22Rv1 (cell line): ENCODE measurements at regions not wholly inside any gene's neighbourhood (a gene's known extent, or its start where the extent isn't known, plus 50 kb on each side); places are given as distances from the start of the nearest gene placed in this dataset.

ENCODE experiments used
- ZFX ChIP-seq: fragments of 450-650 bp; IDR thresholded peaks from 2 replicates; pipeline ENCODE4 v1.6.1; 2017; ENCODE audit warnings: antibody characterized with exemption, borderline replicate concordance
- TF ChIP-seq, protein P1 (sequence below): fragments of 450-650 bp; IDR thresholded peaks from 2 replicates; pipeline ENCODE4 v1.5.1; 2017; ENCODE audit warnings: mild to moderate bottlenecking

- TF ChIP-seq, protein P1, sequence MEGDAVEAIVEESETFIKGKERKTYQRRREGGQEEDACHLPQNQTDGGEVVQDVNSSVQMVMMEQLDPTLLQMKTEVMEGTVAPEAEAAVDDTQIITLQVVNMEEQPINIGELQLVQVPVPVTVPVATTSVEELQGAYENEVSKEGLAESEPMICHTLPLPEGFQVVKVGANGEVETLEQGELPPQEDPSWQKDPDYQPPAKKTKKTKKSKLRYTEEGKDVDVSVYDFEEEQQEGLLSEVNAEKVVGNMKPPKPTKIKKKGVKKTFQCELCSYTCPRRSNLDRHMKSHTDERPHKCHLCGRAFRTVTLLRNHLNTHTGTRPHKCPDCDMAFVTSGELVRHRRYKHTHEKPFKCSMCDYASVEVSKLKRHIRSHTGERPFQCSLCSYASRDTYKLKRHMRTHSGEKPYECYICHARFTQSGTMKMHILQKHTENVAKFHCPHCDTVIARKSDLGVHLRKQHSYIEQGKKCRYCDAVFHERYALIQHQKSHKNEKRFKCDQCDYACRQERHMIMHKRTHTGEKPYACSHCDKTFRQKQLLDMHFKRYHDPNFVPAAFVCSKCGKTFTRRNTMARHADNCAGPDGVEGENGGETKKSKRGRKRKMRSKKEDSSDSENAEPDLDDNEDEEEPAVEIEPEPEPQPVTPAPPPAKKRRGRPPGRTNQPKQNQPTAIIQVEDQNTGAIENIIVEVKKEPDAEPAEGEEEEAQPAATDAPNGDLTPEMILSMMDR, result no peak
- TF ChIP-seq ZFX, result no peak
Observed at GRCh38 chr10:10676972-10677371, 340.7 kb upstream of the CELF2 start.
